Smooth muscle cell (in vitro differentiated cells): ENCODE measurements at regions not wholly inside any gene's neighbourhood (a gene's known extent, or its start where the extent isn't known, plus 50 kb on each side); places are given as distances from the start of the nearest gene placed in this dataset.

Experiments used
- DNase-seq: peaks from one replicate; lab custom pipeline; 2025; ENCODE audit not compliant: unreplicated experiment; lab: John Stamatoyannopoulos, UW
- H2AFZ ChIP-seq: fragments of 200-600 bp; sonication (generic); 2 replicates; pipeline ENCODE4 v1.6.0; 2016; ENCODE audit warnings: antibody characterized with exemption, low read depth, mild to moderate bottlenecking
- H3F3A ChIP-seq: fragments of 200-600 bp; sonication (generic); 2 replicates; pipeline ENCODE4 v1.6.0; 2017; ENCODE audit warnings: antibody characterized with exemption, low read depth
- H3K27ac ChIP-seq: fragments of 200-600 bp; sonication (generic); 2 replicates; pipeline ENCODE4 v1.5.1; 2016; ENCODE audit warnings: low read depth, mild to moderate bottlenecking
- H3K27me3 ChIP-seq: fragments of 200-600 bp; sonication (generic); 2 replicates; pipeline ENCODE4 v1.6.1; 2016; ENCODE audit warnings: low read depth, mild to moderate bottlenecking
- H3K36me3 ChIP-seq: fragments of 200-600 bp; sonication (generic); 2 replicates; pipeline ENCODE4 v1.5.1; 2016; ENCODE audit warnings: low read depth
- H3K4me1 ChIP-seq: fragments of 200-600 bp; sonication (generic); 2 replicates; pipeline ENCODE4 v1.5.1; 2016; ENCODE audit warnings: low read depth
- H3K4me2 ChIP-seq: fragments of 200-600 bp; sonication (generic); 2 replicates; pipeline ENCODE4 v1.6.0; 2016; ENCODE audit warnings: mild to moderate bottlenecking
- H3K4me3 ChIP-seq: fragments of 200-600 bp; sonication (generic); 2 replicates; pipeline ENCODE4 v1.5.1; 2016; ENCODE audit warnings: mild to moderate bottlenecking
- H3K79me2 ChIP-seq: fragments of 200-600 bp; sonication (generic); 2 replicates; pipeline ENCODE4 v1.6.0; 2016; ENCODE audit warnings: low read depth, mild to moderate bottlenecking
- H3K9ac ChIP-seq: fragments of 200-600 bp; sonication (generic); 2 replicates; pipeline ENCODE4 v1.6.0; 2016; ENCODE audit warnings: low read depth
- H3K9me3 ChIP-seq: fragments of 200-600 bp; sonication (generic); replicated peaks from 2 replicates; pipeline ENCODE4 v1.5.1; 2016; ENCODE audit warnings: low read depth
- H4K20me1 ChIP-seq: fragments of 200-600 bp; sonication (generic); 2 replicates; pipeline ENCODE4 v1.6.0; 2016; ENCODE audit warnings: low read depth
- CTCF ChIP-seq: fragments of 200-600 bp; sonication (generic); IDR thresholded peaks from 2 replicates; pipeline ENCODE4 v1.5.1; 2017; ENCODE audit warnings: borderline replicate concordance, mild to moderate bottlenecking, antibody characterized with exemption; ENCODE audit not compliant: insufficient read depth, poor library complexity, severe bottlenecking
- WGBS: methylation state at CpG from one replicate; pipeline ENCODE4 v1.1.7; 2016; ENCODE audit warnings: low lambda C conversion rate; 5-methylcytosine and 5-hydroxymethylcytosine counted together

DNA sequence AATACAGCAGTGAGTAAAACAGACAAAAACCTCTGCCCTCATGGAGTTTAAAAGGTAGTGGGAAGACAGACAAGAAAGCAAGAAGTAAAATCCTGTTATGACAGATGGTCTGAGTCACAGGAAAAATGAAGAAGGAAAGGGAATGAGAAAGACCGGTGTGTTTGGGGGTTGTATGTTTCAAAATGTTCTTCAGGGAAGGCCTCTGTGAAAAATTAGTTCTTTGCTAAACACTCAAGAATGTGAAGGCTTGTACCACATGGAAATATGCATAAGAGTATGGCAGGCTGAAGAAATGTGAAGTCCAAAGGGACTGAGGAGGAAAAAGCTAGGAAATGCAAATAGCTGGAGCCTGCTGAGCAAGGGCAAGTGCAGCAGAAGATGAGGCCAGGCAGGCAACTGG lies 315.9 kb upstream of the SEMA3A start:
- DNase-seq = no peak
- H3K79me2 ChIP-seq = no peaks in the 10 kb centered on the region
- no peaks in the 10 kb centered on the region for H4K20me1 ChIP-seq
- H3K9me3 ChIP-seq = no peaks in the 10 kb centered on the region
- no peaks in the 10 kb centered on the region for H3F3A ChIP-seq
- peak overlapping the region; percentile 61 for H2AFZ ChIP-seq
- no peaks in the 10 kb centered on the region for H3K4me1 ChIP-seq
- H3K27me3 ChIP-seq = no peaks in the 10 kb centered on the region
- H3K27ac ChIP-seq = peak overlapping the region; percentile 39
- TF ChIP-seq CTCF = no peak
- no peaks in the 10 kb centered on the region for H3K36me3 ChIP-seq
- H3K9ac ChIP-seq = no peak overlapping the region
- H3K4me2 ChIP-seq = no peak overlapping the region
- no peak overlapping the region for H3K4me3 ChIP-seq
- WGBS = 8% methylated on average over 1 of the region's 1 CpG

GRCh38 chr7:84509522-84509921 lies 314.9 kb upstream of the SEMA3A start:
- H3K4me3 ChIP-seq = no peak overlapping the region
- no peak overlapping the region for H3K4me2 ChIP-seq
- DNase-seq = no peak
- H3K4me1 ChIP-seq = no peaks in the 10 kb centered on the region
- no peaks in the 10 kb centered on the region for H4K20me1 ChIP-seq
- H3K9me3 ChIP-seq = no peaks in the 10 kb centered on the region
- no peaks in the 10 kb centered on the region for H3K79me2 ChIP-seq
- H2AFZ ChIP-seq = no peak overlapping the region
- no peaks in the 10 kb centered on the region for H3F3A ChIP-seq
- no peak overlapping the region for H3K9ac ChIP-seq
- TF ChIP-seq CTCF = no peak
- no peaks in the 10 kb centered on the region for H3K27me3 ChIP-seq
- H3K36me3 ChIP-seq = no peaks in the 10 kb centered on the region
- H3K27ac ChIP-seq = no peak overlapping the region
- WGBS = 72% methylated on average over 1 of the region's 1 CpG

DNA sequence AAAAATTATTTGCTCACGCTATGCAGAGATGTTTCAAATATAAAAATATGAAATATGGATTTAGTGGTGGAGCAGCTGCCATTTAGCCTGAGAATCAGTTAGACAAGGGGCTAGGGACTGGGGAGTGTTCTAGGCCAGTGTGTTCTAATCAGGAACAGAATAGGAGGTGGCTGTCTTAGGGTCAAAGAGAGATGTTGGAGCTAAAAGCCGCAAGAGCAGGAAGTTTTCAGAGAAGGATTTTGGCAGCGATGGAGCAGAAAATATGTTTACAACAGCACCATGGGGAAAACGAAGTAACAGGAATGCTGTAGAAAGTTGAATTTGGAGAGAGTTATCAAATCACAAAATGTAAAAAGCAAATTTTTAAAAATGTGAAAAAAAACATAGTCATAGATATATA lies 314.0 kb upstream of the SEMA3A start:
- H2AFZ ChIP-seq = no peak overlapping the region
- no peak for DNase-seq
- no peaks in the 10 kb centered on the region for H3K27me3 ChIP-seq
- H3K27ac ChIP-seq = no peak overlapping the region
- H3K4me2 ChIP-seq = no peak overlapping the region
- WGBS = 96% methylated on average over 4 of the region's 4 CpGs
- H3K36me3 ChIP-seq = no peaks in the 10 kb centered on the region
- H4K20me1 ChIP-seq = no peaks in the 10 kb centered on the region
- H3F3A ChIP-seq = no peaks in the 10 kb centered on the region
- H3K9me3 ChIP-seq = no peaks in the 10 kb centered on the region
- H3K4me3 ChIP-seq = no peak overlapping the region
- H3K4me1 ChIP-seq = no peaks in the 10 kb centered on the region
- H3K9ac ChIP-seq = no peak overlapping the region
- no peak for TF ChIP-seq CTCF
- H3K79me2 ChIP-seq = no peaks in the 10 kb centered on the region

DNA sequence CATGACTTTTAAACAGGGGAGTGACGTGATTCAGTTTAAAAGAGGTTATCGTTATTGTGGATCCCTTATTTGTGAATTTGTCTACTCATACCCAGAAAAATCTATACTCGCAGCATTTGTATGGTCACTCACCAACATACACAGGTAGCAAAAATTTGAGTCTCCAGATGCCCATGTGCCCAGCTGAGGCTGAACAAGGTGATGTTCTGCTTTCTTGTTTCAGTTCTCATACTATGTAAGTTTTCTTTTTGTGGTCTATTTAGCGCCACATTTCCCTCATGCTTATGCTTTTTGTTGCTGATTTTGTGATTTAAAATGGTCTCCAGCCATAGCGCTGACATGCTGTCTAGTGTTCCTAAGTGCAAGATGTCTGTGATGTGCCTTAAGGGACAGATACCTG lies 312.9 kb upstream of the SEMA3A start:
- Histone ChIP-seq H3F3A (no peaks in the 10 kb centered on the region), H2AFZ (no peak overlapping the region), H3K9ac (no peak overlapping the region), H3K27ac (no peak overlapping the region), H3K79me2 (no peaks in the 10 kb centered on the region), H3K36me3 (no peaks in the 10 kb centered on the region), H3K9me3 (no peaks in the 10 kb centered on the region), H3K4me3 (no peak overlapping the region), H3K27me3 (no peaks in the 10 kb centered on the region), H4K20me1 (no peaks in the 10 kb centered on the region), H3K4me2 (no peak overlapping the region), H3K4me1 (no peaks in the 10 kb centered on the region)
- WGBS = 97% methylated on average over 5 of the region's 5 CpGs
- no peak for DNase-seq
- TF ChIP-seq CTCF = no peak
